GM12878 (cell line): ENCODE measurements at regions not wholly inside any gene's neighbourhood (a gene's known extent, or its start where the extent isn't known, plus 50 kb on each side); places are given as distances from the start of the nearest gene placed in this dataset.

ENCODE experiments used
- ATAC-seq: fragments of 200-7000 bp; cut with Tn5 transposase; 3 replicates; pipeline ENCODE4 v1.9.1; 2020; ENCODE audit warnings: mild to moderate bottlenecking, moderate library complexity
- BruUV-seq: library from RNA; stranded (reverse); fragments of 400-500 nt; replicated peaks from 2 replicates; lab custom pipeline; 2021; lab: Mats Ljungman, UMichigan
- CTCF ChIA-PET: fragments of 300-600 bp; sonication (Branson Sonifier 250); formaldehyde crosslinking; extraction: SDS; loops from one replicate; lab custom pipeline; 2021; ENCODE audit warnings: inconsistent platforms; lab: Yijun Ruan, JAX
- POLR2A ChIA-PET: fragments of 350-600 bp; formaldehyde crosslinking; extraction: SDS; loops from one replicate; lab custom pipeline; 2021; ENCODE audit warnings: inconsistent platforms; lab: Charles Lee
- RAD21 ChIA-PET: fragments of 300-600 bp; sonication (Branson Sonifier 250); formaldehyde crosslinking; loops from one replicate; lab custom pipeline; 2023; ENCODE audit warnings: antibody characterized with exemption; ENCODE audit not compliant: unreplicated experiment; lab: Charles Lee
- SMC1A ChIA-PET: fragments of 300-600 bp; sonication (Branson Sonifier 250); formaldehyde crosslinking; loops from one replicate; lab custom pipeline; 2023; ENCODE audit not compliant: unreplicated experiment, uncharacterized antibody; lab: Charles Lee
- DNase-seq: peaks from one replicate; pipeline ENCODE4 v3.0.0-alpha.2; 2011; ENCODE audit warnings: low read depth, low spot score
- FAIRE-seq: peaks from 3 replicates; lab custom pipeline; 2011; peaks lifted over from hg19 to GRCh38; lab: Jason Lieb, UNC
- H2AFZ ChIP-seq: 2 replicates; pipeline ENCODE4 v1.6.0; 2011; ENCODE audit warnings: low read depth, low read length, control low read depth; ENCODE audit not compliant: control insufficient read depth
- H3K27ac ChIP-seq: 2 replicates; pipeline ENCODE4 v1.5.1; 2011; ENCODE audit warnings: control low read depth; ENCODE audit not compliant: control insufficient read depth, insufficient read depth
- H3K27me3 ChIP-seq, 2 experiments: replicated peaks in 1 of 2; 2 replicates each; pipeline versions ENCODE4 v1.6.0 to v1.6.1; 2011; ENCODE audit warnings: low read length in 1 of 2; ENCODE audit not compliant: control insufficient read depth in 2 of 2, insufficient read depth in 2 of 2
- H3K36me3 ChIP-seq, 2 experiments: 2 replicates each; pipeline ENCODE4 v1.5.1; 2011; ENCODE audit warnings: low read length in 1 of 2; ENCODE audit not compliant: control insufficient read depth in 2 of 2, insufficient read depth in 2 of 2
- H3K4me1 ChIP-seq: 2 replicates; pipeline ENCODE4 v1.6.1; 2011; ENCODE audit warnings: mild to moderate bottlenecking, low read length, moderate library complexity, mixed read lengths; ENCODE audit not compliant: control insufficient read depth, insufficient read depth
- H3K4me2 ChIP-seq: 2 replicates; pipeline ENCODE4 v1.6.0; 2011; ENCODE audit warnings: control low read depth; ENCODE audit not compliant: control insufficient read depth, insufficient read depth
- H3K4me3 ChIP-seq: fragments of 200-600 bp; sonication (generic); 2 replicates; pipeline ENCODE4 v1.5.1; 2016
- H3K79me2 ChIP-seq: 2 replicates; pipeline ENCODE4 v1.6.0; 2011; ENCODE audit warnings: low read length; ENCODE audit not compliant: control insufficient read depth, insufficient read depth
- H3K9ac ChIP-seq: 2 replicates; pipeline ENCODE4 v1.8.0; 2011; ENCODE audit warnings: low read length, control low read depth, mixed read lengths; ENCODE audit not compliant: control insufficient read depth, insufficient read depth
- H3K9me3 ChIP-seq: replicated peaks from 3 replicates; pipeline ENCODE4 v1.5.1; 2011; ENCODE audit warnings: mild to moderate bottlenecking, low read length; ENCODE audit not compliant: control insufficient read depth, insufficient read depth
- H4K20me1 ChIP-seq: 2 replicates; pipeline ENCODE4 v1.6.0; 2011; ENCODE audit not compliant: control insufficient read depth, insufficient read depth
- CBX5 ChIP-seq: sonication (generic); IDR thresholded peaks from 2 replicates; pipeline ENCODE4 v1.6.1; 2016; ENCODE audit warnings: low read depth, moderate library complexity, mild to moderate bottlenecking, inconsistent platforms
- CEBPB ChIP-seq, 2 experiments: fragments of 150-350 bp in 1 of 2; IDR thresholded peaks; 2 replicates each; pipeline ENCODE4 v1.6.1; 2012 to 2014; ENCODE audit warnings: low read depth in 2 of 2, low read length in 2 of 2, borderline replicate concordance in 1 of 2, inconsistent platforms in 1 of 2
- CHD2 ChIP-seq: IDR thresholded peaks from 2 replicates; pipeline ENCODE4 v1.6.1; 2011; ENCODE audit warnings: low read depth, low read length, improper control_type of control experiment, borderline replicate concordance
- CREM ChIP-seq: IDR thresholded peaks from 2 replicates; pipeline ENCODE4 v1.6.1; 2014; ENCODE audit warnings: antibody characterized with exemption, low read depth
- EP300 ChIP-seq, 2 experiments: fragments of 150-350 bp in 1 of 2; IDR thresholded peaks; 2 replicates each; pipeline ENCODE4 v1.6.1; 2011 to 2012; ENCODE audit warnings: low read depth in 2 of 2, low read length in 2 of 2, borderline replicate concordance in 1 of 2, improper control_type of control experiment in 1 of 2, inconsistent platforms in 1 of 2; ENCODE audit not compliant: control insufficient read depth in 1 of 2
- KDM1A ChIP-seq: fragments of 200-600 bp; sonication (generic); IDR thresholded peaks from 2 replicates; pipeline ENCODE4 v1.6.1; 2016; ENCODE audit warnings: borderline replicate concordance
- MEF2B ChIP-seq: fragments of 450-650 bp; IDR thresholded peaks from 2 replicates; pipeline ENCODE4 v1.6.1; 2018; ENCODE audit warnings: mild to moderate bottlenecking, moderate library complexity; ENCODE audit not compliant: partially characterized antibody, poor library complexity, severe bottlenecking
- RCOR1 ChIP-seq: conservative IDR thresholded peaks from 2 replicates; pipeline ENCODE4 v1.6.1; 2012; ENCODE audit warnings: low read depth, low read length, improper control_type of control experiment
- SMARCA5 ChIP-seq: fragments of 450-650 bp; IDR thresholded peaks from 2 replicates; pipeline ENCODE4 v1.6.1; 2017; ENCODE audit warnings: mild to moderate bottlenecking
- SMC3 ChIP-seq: IDR thresholded peaks from 2 replicates; pipeline ENCODE4 v1.6.1; 2011; ENCODE audit warnings: low read length, improper control_type of control experiment, borderline replicate concordance
- SUZ12 ChIP-seq: fragments of 200-600 bp; sonication (generic); IDR thresholded peaks from one replicate; pipeline ENCODE4 v1.6.1; 2018; ENCODE audit warnings: antibody characterized with exemption, mild to moderate bottlenecking; ENCODE audit not compliant: unreplicated experiment
- TBL1XR1 ChIP-seq: IDR thresholded peaks from 2 replicates; pipeline ENCODE4 v1.6.1; 2012; ENCODE audit warnings: low read depth, low read length, improper control_type of control experiment
- ZNF24 ChIP-seq: fragments of 450-650 bp; IDR thresholded peaks from 2 replicates; pipeline ENCODE4 v1.6.1; 2017; ENCODE audit warnings: antibody characterized with exemption, mild to moderate bottlenecking
- ZSCAN29 ChIP-seq: fragments of 450-650 bp; IDR thresholded peaks from 2 replicates; pipeline ENCODE4 v1.6.1; 2017; ENCODE audit warnings: mild to moderate bottlenecking, moderate library complexity
- WGBS: methylation state at CpG from one replicate; pipeline ENCODE4 v1.1.6; 2016; ENCODE audit warnings: low lambda C conversion rate; ENCODE audit not compliant: insufficient replicate concordance, insufficient coverage; ENCODE audit errors: missing lambda C conversion rate; 5-methylcytosine and 5-hydroxymethylcytosine counted together
- in situ Hi-C: fragments of 300-500 bp; cut with MboI; formaldehyde crosslinking; loops from 9 replicates; pipeline ENCODE4 v1.14.3; 2018; ENCODE audit warnings: mixed read lengths
- intact Hi-C: fragments of 100-400 bp; cut with micrococcal nuclease; formaldehyde crosslinking; loops from one replicate; pipeline ENCODE4 v1.14.2; 2022; ENCODE audit not compliant: unreplicated experiment
- TF ChIP-seq, protein P1 (sequence below): fragments of 450-650 bp; IDR thresholded peaks from 2 replicates; pipeline ENCODE4 v1.6.1; 2018; ENCODE audit warnings: mild to moderate bottlenecking, low read depth, moderate library complexity; ENCODE audit not compliant: partially characterized antibody
- TF ChIP-seq, protein P2 (sequence below): IDR thresholded peaks from 2 replicates; pipeline ENCODE4 v1.6.1; 2011; ENCODE audit warnings: low read depth, mild to moderate bottlenecking, low read length, moderate library complexity, borderline replicate concordance; ENCODE audit errors: extremely low read depth
- TF ChIP-seq, protein P3 (sequence below): fragments of 150-350 bp; IDR thresholded peaks from 2 replicates; pipeline ENCODE4 v1.6.1; 2014; ENCODE audit warnings: mild to moderate bottlenecking, low read depth, low read length

DNA sequence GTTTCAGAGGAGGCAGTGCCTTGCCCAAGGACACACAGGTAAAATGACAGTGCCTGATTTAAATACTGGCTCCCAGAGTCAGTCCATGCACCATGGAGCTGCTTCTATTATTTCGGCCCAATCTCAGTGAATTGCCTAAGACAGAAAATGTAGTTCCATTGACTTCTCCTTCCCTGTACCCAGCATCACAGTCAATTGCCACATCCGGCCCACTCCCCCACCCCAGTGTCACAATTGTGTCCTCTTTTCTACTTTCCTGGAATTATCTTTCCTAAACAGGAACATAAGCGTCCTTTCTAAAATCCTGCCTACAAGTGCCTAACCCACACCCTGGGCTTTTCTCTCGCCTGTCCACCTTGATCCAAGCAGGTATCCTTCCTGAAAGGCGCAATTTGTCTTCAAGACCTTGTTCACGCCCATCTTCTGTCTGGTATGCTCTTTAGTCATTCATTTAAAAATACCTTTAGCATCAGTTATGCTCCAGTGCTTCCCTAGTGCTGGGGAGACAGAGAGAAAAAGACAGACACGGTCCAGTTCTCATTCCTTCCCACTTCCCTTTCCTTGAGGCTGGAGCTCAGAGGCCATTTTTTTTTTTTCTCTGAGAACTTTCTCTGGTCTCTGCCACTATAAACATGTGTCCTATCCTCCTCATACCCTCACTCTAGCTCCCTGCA, 411.4 kb downstream of the LIG4 start:
- POLR2A ChIA-PET: no interaction called here
- CTCF ChIA-PET: no interaction called here
- in situ Hi-C loops: no loop called here
- TF ChIP-seq ZSCAN29: no peak
- no peak for TF ChIP-seq SMC3
- no peak for TF ChIP-seq MEF2B
- TF ChIP-seq KDM1A: no peak
- TF ChIP-seq CHD2: no peak
- TF ChIP-seq CBX5: no peak
- TF ChIP-seq, protein P1, sequence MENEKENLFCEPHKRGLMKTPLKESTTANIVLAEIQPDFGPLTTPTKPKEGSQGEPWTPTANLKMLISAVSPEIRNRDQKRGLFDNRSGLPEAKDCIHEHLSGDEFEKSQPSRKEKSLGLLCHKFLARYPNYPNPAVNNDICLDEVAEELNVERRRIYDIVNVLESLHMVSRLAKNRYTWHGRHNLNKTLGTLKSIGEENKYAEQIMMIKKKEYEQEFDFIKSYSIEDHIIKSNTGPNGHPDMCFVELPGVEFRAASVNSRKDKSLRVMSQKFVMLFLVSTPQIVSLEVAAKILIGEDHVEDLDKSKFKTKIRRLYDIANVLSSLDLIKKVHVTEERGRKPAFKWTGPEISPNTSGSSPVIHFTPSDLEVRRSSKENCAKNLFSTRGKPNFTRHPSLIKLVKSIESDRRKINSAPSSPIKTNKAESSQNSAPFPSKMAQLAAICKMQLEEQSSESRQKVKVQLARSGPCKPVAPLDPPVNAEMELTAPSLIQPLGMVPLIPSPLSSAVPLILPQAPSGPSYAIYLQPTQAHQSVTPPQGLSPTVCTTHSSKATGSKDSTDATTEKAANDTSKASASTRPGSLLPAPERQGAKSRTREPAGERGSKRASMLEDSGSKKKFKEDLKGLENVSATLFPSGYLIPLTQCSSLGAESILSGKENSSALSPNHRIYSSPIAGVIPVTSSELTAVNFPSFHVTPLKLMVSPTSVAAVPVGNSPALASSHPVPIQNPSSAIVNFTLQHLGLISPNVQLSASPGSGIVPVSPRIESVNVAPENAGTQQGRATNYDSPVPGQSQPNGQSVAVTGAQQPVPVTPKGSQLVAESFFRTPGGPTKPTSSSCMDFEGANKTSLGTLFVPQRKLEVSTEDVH: no peak
- no peak for TF ChIP-seq SMARCA5
- TF ChIP-seq ZNF24: no peak
- no peak for TF ChIP-seq CEBPB (IDR thresholded peaks at IDR 0.05; ENCODE audit: borderline replicate concordance in 1 of 2, low read depth in 2 of 2, low read length in 2 of 2)
- TF ChIP-seq RCOR1: no peak
- TF ChIP-seq EP300 (IDR thresholded peaks at IDR 0.05; ENCODE audit: borderline replicate concordance in 1 of 2, control insufficient read depth in 1 of 2, low read depth in 2 of 2, low read length in 2 of 2): no peak
- TF ChIP-seq, protein P2, sequence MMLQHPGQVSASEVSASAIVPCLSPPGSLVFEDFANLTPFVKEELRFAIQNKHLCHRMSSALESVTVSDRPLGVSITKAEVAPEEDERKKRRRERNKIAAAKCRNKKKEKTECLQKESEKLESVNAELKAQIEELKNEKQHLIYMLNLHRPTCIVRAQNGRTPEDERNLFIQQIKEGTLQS: no peak
- TF ChIP-seq SUZ12: no peak
- TF ChIP-seq CREM: no peak
- TF ChIP-seq, protein P3, sequence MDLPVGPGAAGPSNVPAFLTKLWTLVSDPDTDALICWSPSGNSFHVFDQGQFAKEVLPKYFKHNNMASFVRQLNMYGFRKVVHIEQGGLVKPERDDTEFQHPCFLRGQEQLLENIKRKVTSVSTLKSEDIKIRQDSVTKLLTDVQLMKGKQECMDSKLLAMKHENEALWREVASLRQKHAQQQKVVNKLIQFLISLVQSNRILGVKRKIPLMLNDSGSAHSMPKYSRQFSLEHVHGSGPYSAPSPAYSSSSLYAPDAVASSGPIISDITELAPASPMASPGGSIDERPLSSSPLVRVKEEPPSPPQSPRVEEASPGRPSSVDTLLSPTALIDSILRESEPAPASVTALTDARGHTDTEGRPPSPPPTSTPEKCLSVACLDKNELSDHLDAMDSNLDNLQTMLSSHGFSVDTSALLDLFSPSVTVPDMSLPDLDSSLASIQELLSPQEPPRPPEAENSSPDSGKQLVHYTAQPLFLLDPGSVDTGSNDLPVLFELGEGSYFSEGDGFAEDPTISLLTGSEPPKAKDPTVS: no peak
- TF ChIP-seq TBL1XR1: no peak

More for the DNA sequence above, 411.4 kb downstream of the LIG4 start:
- Histone ChIP-seq H3K4me3 (no peak overlapping the region), H3K79me2 (no peaks in the 10 kb centered on the region), H2AFZ (no peak overlapping the region), H3K36me3 (no peaks in the 10 kb centered on the region), H3K4me2 (no peak overlapping the region), H3K9me3 (no peaks in the 10 kb centered on the region), H3K27me3 (no peaks in the 10 kb centered on the region), H3K9ac (no peak overlapping the region), H3K4me1 (no peaks in the 10 kb centered on the region), H4K20me1 (no peaks in the 10 kb centered on the region), H3K27ac (no peak overlapping the region)
- no peak for FAIRE-seq
- intact Hi-C loops: no loop called here
- ATAC-seq: no peak
- WGBS: 21% methylated on average over 7 of the region's 7 CpGs
- RAD21 ChIA-PET: no interaction called here
- DNase-seq: no peak
- no TSS peak for BruUV-seq
- SMC1A ChIA-PET: no interaction called here
